CD14-positive monocyte (primary cell): ENCODE measurements at regions not wholly inside any gene's neighbourhood (a gene's known extent, or its start where the extent isn't known, plus 50 kb on each side); places are given as distances from the start of the nearest gene placed in this dataset.

Experiments used
- DNase-seq, 3 donors: peaks; one replicate each; pipeline ENCODE4 v3.0.0-alpha.2; 2011 to 2022
- H2AFZ ChIP-seq: 2 replicates; pipeline ENCODE4 v1.6.0; 2012; ENCODE audit warnings: mild to moderate bottlenecking, low read depth, low read length, inconsistent platforms; ENCODE audit not compliant: insufficient read depth, poor library complexity, severe bottlenecking
- H3K27ac ChIP-seq, 2 donors: 1 replicate in 1 of 2; 2 replicates in 1 of 2; pipeline ENCODE4 v1.5.1; 2012 to 2013; ENCODE audit warnings: low read length in 2 of 2, control low read depth in 1 of 2, inconsistent platforms in 1 of 2, low read depth in 1 of 2, mild to moderate bottlenecking in 1 of 2
- H3K27me3 ChIP-seq, 2 donors: one replicate each; pipeline versions ENCODE4 v1.6.0 to v1.6.1; 2011 to 2013; ENCODE audit warnings: low read length in 2 of 2; ENCODE audit not compliant: control insufficient read depth in 2 of 2, insufficient read depth in 2 of 2
- H3K36me3 ChIP-seq, 2 donors: replicated peaks in 1 of 2; 1 replicate in 1 of 2; 2 replicates in 1 of 2; pipeline versions ENCODE4 v1.5.1 to v1.6.1; 2012 to 2013; ENCODE audit warnings: low read length in 2 of 2, control low read depth in 1 of 2, inconsistent platforms in 1 of 2, mild to moderate bottlenecking in 1 of 2; ENCODE audit not compliant: insufficient read depth in 2 of 2, control insufficient read depth in 1 of 2
- H3K4me1 ChIP-seq, 2 donors: 1 replicate in 1 of 2; 2 replicates in 1 of 2; pipeline versions ENCODE4 v1.5.1 to v1.6.1; 2012 to 2013; ENCODE audit warnings: low read length in 2 of 2, control low read depth in 1 of 2, inconsistent platforms in 1 of 2, mild to moderate bottlenecking in 1 of 2, moderate library complexity in 1 of 2; ENCODE audit not compliant: insufficient read depth in 2 of 2, control insufficient read depth in 1 of 2
- H3K4me2 ChIP-seq: replicated peaks from 2 replicates; pipeline ENCODE3; 2012; ENCODE audit warnings: low read length, moderate library complexity, mild to moderate bottlenecking; ENCODE audit not compliant: poor library complexity, severe bottlenecking; ENCODE audit errors: extremely low read depth
- H3K4me3 ChIP-seq, 3 experiments: fragments of 200-600 bp in 1 of 3; sonication (generic) in 1 of 3; replicated peaks in 1 of 3; 1 replicate in 2 of 3; 2 replicates in 1 of 3; pipeline ENCODE4 v1.5.1; 2011 to 2013; ENCODE audit warnings: low read length in 3 of 3, mild to moderate bottlenecking in 3 of 3, control low read depth in 2 of 3, low read depth in 2 of 3, inconsistent platforms in 1 of 3, moderate library complexity in 1 of 3
- H3K79me2 ChIP-seq: 2 replicates; pipeline ENCODE4 v1.6.0; 2012; ENCODE audit warnings: mild to moderate bottlenecking, control low read depth, inconsistent platforms, low read length, moderate library complexity; ENCODE audit not compliant: insufficient read depth
- H3K9ac ChIP-seq: 2 replicates; pipeline ENCODE4 v1.6.0; 2017; ENCODE audit warnings: low read length, mild to moderate bottlenecking; ENCODE audit not compliant: insufficient read depth, poor library complexity, severe bottlenecking
- H3K9me3 ChIP-seq, 2 donors: replicated peaks in 1 of 2; 1 replicate in 1 of 2; 2 replicates in 1 of 2; pipeline versions ENCODE4 v1.5.1 to v1.6.1; 2012 to 2013; ENCODE audit warnings: low read length in 2 of 2, control low read depth in 1 of 2; ENCODE audit not compliant: control insufficient read depth in 1 of 2, insufficient read depth in 1 of 2
- H4K20me1 ChIP-seq: 2 replicates; pipeline ENCODE4 v1.6.0; 2012; ENCODE audit warnings: mild to moderate bottlenecking, low read length, control low read depth, moderate library complexity; ENCODE audit not compliant: insufficient read depth
- H3K27ac Mint-ChIP-seq, 7 donors: one replicate each; pipeline ENCODE4 v1.8.0; 2020; ENCODE audit warnings: mild to moderate bottlenecking in 7 of 7, mixed read lengths in 7 of 7, moderate library complexity in 6 of 7, inconsistent platforms in 2 of 7
- H3K27me3 Mint-ChIP-seq, 3 donors: one replicate each; pipeline ENCODE4 v1.8.0; 2021 to 2022; ENCODE audit warnings: low read depth in 3 of 3, mild to moderate bottlenecking in 3 of 3, mixed read lengths in 3 of 3, moderate library complexity in 3 of 3, inconsistent platforms in 1 of 3
- H3K36me3 Mint-ChIP-seq, 2 donors: one replicate each; pipeline ENCODE4 v1.8.0; 2020; ENCODE audit warnings: mixed read lengths in 2 of 2, inconsistent platforms in 1 of 2, mild to moderate bottlenecking in 1 of 2
- H3K4me1 Mint-ChIP-seq: one replicate; pipeline ENCODE4 v1.8.0; 2020; ENCODE audit warnings: mild to moderate bottlenecking, mixed read lengths
- H3K4me3 Mint-ChIP-seq, 2 donors: one replicate each; pipeline ENCODE4 v1.8.0; 2020; ENCODE audit warnings: mild to moderate bottlenecking in 2 of 2, mixed read lengths in 2 of 2, moderate library complexity in 1 of 2
- H3K9me3 Mint-ChIP-seq, 7 donors: one replicate each; pipeline ENCODE4 v1.8.0; 2020 to 2022; ENCODE audit warnings: mixed read lengths in 7 of 7, mild to moderate bottlenecking in 6 of 7, moderate library complexity in 6 of 7, inconsistent platforms in 2 of 7
- CTCF ChIP-seq: fragments of 200-600 bp; IDR thresholded peaks from one replicate; pipeline ENCODE4 v1.8.0; 2022; ENCODE audit warnings: antibody characterized with exemption, mild to moderate bottlenecking
- WGBS: methylation state at CpG from one replicate; pipeline ENCODE4 v1.1.5; 2013; ENCODE audit warnings: missing lambda C conversion rate; ENCODE audit not compliant: insufficient coverage; 5-methylcytosine and 5-hydroxymethylcytosine counted together
- intact Hi-C, 2 donors: fragments of 100-400 bp; cut with micrococcal nuclease; formaldehyde crosslinking; loops; one replicate each; pipeline versions ENCODE4 v1.15.0 to v1.15.1; 2023

DNA sequence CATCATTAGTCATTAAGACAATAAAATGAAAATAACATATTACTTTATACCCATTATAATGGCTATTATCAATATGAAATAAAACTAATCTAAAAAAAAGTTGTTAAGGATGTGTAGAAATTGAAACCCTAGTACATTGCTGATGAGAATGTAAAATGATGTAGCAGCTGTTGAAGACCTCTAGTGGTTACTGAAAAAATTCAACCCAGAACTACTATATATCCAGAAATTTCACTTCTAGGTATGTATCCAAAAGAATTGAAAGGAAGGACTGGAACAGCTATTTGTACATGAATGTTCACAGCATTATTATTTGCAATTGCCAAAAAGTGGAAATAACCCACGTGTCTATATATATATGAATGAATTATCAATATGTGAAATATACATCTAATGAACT is 180.3 kb upstream of the KLHL4 start:
- no peak overlapping the region for H3K4me2 ChIP-seq
- H3K9me3 Mint-ChIP-seq: no peaks in the 10 kb centered on the region
- no peaks in the 10 kb centered on the region for H3K9me3 ChIP-seq
- H3K36me3 Mint-ChIP-seq: no peaks in the 10 kb centered on the region
- no peak overlapping the region for H3K4me3 ChIP-seq
- no peak overlapping the region for H2AFZ ChIP-seq
- WGBS: no CpG with 5 or more reads among the region's 1 CpG
- peaks cover 0 to 3% (median 1%) of the 10 kb centered on the region in 3 donors for H3K27me3 Mint-ChIP-seq
- H4K20me1 ChIP-seq: no peaks in the 10 kb centered on the region
- H3K9ac ChIP-seq: no peak overlapping the region
- H3K27ac ChIP-seq: no peak overlapping the region
- no peak overlapping the region for H3K4me3 Mint-ChIP-seq
- no peaks in the 10 kb centered on the region for H3K4me1 ChIP-seq
- intact Hi-C loops: no loop called here
- no peak for TF ChIP-seq CTCF
- H3K36me3 ChIP-seq: no peaks in the 10 kb centered on the region
- H3K27ac Mint-ChIP-seq: no peak overlapping the region
- DNase-seq: no peak
- H3K27me3 ChIP-seq: no peaks in the 10 kb centered on the region
- no peaks in the 10 kb centered on the region for H3K79me2 ChIP-seq
- H3K4me1 Mint-ChIP-seq: no peaks in the 10 kb centered on the region

- H3K79me2 ChIP-seq: no peaks in the 10 kb centered on the region
- H3K27ac Mint-ChIP-seq: no peak overlapping the region
- DNase-seq: no peak
- H4K20me1 ChIP-seq: no peaks in the 10 kb centered on the region
- no peak overlapping the region for H3K9ac ChIP-seq
- no peaks in the 10 kb centered on the region for H3K4me1 Mint-ChIP-seq
- H3K27ac ChIP-seq: no peak overlapping the region
- no peak overlapping the region for H3K4me3 Mint-ChIP-seq
- H3K36me3 Mint-ChIP-seq: no peaks in the 10 kb centered on the region
- H3K4me2 ChIP-seq: no peak overlapping the region
- no peak overlapping the region for H2AFZ ChIP-seq
- peaks cover 0 to 3% (median 1%) of the 10 kb centered on the region in 3 donors for H3K27me3 Mint-ChIP-seq
- TF ChIP-seq CTCF: no peak
- intact Hi-C loops: no loop called here
- no peaks in the 10 kb centered on the region for H3K9me3 Mint-ChIP-seq
- H3K9me3 ChIP-seq: no peaks in the 10 kb centered on the region
- H3K4me3 ChIP-seq: no peak overlapping the region
- H3K36me3 ChIP-seq: no peaks in the 10 kb centered on the region
- H3K27me3 ChIP-seq: no peaks in the 10 kb centered on the region
- no peaks in the 10 kb centered on the region for H3K4me1 ChIP-seq
Measured at GRCh38 chrX:87338510-87338909, 179.1 kb upstream of the KLHL4 start.
